HG03060 (cell line): ENCODE measurements at regions not wholly inside any gene's neighbourhood (a gene's known extent, or its start where the extent isn't known, plus 50 kb on each side); places are given as distances from the start of the nearest gene placed in this dataset.
"Not testable (repeated sequence)": the region's sequence is repeated elsewhere in the genome, so short reads cannot be mapped to it uniquely, and the experiment has no call there.

Source experiments
- ATAC-seq: cut with Tn5 transposase; IDR thresholded peaks from one replicate; pipeline ENCODE4 v1.9.1; 2021; ENCODE audit warnings: low read depth, moderate number of reproducible peaks; ENCODE audit not compliant: unreplicated experiment

DNA sequence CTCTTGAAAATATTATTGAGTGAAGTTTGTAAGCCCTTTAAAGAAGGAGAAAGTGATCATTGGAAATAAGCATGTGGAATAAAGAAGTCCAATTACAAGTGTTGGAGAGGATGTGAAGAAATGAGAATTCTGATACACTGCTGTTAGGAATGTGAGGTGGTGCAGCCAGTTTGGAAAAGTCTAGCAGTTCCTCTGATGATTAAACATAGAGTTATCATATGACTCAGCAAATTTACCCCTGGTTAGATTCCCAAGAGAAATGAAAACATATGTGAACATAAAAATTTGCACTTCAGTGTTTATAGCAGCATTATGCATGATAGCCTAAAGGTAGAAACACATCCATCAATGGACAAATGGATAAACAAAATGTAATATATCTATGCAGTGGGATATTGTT, 319.9 kb downstream of the AEBP2 start:
- ATAC-seq, result no peak

DNA sequence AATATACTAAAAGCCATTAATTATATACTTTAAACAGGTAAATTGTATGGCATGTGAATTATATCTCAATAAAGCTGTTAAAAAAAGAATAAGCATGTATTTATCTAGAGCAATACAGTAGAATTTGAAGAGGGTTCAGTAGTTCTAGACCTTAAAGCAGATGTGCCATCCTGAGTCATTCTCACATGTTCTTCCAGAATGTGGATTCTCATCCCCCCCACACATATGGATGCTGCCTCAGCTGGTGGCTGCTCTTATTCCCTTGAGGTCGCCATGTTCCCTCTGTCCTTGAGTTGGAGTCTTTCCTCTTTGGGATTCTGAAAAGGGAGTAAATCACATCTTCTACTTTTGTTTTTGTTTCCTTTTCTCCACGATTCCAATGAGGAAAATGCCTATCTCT, 321.3 kb downstream of the AEBP2 start:
- ATAC-seq, result no peak

DNA sequence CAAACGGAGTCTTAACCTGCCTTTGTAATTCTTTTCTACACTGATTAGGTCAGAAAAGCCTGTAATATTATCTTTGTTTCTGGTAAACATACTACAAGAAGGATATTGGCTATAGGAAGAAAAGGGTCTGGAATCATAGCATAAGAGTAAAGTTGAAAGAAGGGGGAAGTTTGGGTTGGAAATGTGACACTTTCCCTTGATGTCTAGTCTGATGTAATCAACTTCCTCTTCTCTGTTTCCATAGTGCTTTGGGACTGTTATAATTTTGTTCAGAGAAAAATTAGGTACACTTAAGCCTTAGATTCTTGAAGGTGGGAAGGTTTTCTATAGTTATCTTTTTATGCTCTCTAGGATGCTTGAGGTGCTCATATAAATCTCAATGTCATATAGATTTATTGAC, 322.2 kb downstream of the AEBP2 start:
- ATAC-seq, result no peak

DNA sequence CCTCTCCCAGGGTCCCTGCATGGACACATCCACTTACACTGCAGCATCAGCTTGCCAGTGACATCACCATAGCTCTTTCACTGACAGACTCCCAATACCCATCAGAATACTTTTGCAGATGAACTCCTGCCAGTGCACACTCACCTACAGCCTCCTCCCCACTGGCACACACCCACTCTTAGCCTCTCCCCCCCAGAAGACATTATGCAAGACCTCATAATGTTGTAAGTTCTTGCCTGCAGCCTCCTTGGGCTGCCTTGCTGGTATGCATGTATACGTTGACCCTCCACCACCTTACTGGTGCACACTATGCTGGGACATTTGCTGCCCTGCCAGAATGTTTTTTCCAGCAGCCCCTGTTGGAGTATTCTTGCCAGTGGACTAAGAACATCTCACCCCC, 324.2 kb downstream of the AEBP2 start:
- ATAC-seq, result no peak

DNA sequence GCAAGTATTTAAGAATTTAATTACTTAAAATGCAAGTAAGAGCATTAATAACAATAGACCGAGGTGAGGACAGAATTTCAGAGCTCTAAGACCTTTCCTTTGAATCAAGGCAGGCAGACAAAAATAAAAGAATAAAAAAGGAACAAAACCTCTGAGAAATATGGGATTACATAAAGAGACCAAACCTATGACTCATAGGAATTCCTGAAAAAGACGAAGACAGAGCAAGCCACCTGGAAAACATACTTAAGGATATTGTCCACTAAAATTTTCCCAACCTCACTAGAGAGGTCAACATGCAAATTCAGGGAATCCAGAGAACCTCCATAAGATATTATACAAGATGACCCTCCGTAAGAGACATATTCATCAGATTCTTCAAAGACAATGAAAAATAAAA, 325.1 kb downstream of the AEBP2 start:
- ATAC-seq, result no peak

DNA sequence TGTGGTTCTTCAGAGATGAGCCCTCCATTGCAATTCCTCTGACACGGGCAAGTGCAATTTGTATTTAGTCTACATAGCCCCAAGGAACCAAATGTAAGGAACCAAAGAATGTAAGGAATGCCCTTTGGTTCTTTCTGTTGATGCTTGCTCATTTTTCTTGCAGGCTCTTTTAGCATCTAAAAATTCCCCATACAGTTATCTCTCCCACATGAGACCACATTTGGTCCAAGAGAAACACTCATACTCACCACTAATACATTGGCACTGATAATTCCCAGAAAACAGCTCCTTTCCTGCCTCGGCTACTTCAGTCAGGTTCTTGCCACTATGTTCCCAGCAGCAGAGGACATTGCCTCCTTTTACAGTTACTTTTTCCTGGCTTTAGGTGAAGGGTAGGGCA, 332.6 kb downstream of the AEBP2 start:
- no peak for ATAC-seq

DNA sequence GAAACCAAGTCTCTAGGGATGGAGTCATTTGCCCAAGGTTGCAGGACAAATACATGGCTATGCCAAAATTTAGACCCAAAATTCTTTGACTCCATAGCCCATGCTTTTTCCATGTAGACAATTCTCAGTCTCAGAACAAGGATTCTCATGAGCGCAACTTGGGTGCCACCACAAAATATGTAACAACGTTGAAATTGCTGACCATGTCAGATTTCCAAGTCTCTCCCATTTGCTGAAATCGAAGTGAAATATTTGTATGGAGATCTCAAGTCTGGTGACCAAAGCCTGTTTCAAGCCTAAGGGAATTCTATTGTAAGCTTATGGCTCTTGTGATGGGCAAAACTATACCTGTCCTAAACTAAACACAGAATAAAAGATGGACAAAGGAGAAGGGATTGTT, 333.5 kb downstream of the AEBP2 start:
- no peak for ATAC-seq

DNA sequence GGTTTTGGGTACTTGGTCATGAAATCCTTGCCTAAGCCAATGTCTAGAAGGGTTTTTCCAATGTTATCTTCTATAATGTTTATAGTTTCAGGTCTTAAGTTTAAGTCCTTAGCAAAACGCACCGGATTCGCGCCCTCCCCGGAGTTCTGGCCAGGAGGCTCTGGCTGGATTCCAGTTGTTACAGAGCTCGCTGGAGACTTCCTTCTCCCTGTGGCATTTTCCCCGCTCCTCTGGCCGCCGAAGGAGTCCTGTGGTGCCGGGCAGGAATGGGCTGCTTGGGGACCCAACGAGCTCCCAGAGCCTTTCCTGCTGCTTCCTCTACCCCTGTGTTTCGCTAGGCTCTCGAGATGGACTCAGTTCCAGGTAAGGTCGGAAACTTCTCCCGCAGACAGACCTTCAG, 335.9 kb downstream of the AEBP2 start:
- ATAC-seq, result no peak

DNA sequence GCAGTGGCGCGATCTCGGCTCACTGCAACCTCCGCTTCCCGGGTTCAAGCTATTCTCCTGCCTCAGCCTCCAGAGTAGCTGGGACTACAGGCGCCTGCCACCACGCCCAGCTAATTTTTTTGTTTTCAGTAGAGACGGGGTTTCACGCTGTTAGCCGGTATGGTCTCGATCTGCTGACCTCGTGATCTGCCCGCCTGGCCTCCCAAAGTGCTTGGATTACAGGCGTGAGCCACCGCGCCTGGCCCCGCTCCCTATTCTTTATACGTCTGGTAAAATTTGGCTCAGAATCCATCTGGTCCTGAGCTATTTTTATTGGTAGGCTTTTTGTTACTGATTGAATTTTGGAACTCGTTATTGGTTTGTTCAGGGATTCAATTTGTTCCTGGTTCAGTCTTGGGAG, 336.7 kb downstream of the AEBP2 start:
- ATAC-seq, result not testable (repeated sequence)

DNA sequence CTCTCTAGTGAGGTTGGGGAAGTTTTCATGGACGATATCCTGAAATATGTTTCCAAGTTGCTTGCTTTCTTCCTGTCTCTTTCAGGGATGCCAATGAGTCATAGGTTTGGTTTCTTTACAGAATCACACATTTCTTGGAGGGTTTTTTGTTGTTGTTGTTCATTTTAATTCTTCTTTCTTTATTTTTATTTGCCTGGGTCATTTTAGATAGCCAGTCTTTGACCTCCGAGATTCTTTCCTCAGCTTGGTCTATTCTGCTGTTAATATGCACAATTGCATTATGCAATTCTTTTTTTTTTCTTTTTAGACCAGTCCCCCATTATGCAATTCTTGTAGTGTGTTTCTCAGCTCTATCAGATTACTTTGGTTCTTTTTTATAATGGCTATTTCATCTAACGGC, 338.9 kb downstream of the AEBP2 start:
- no peak for ATAC-seq

DNA sequence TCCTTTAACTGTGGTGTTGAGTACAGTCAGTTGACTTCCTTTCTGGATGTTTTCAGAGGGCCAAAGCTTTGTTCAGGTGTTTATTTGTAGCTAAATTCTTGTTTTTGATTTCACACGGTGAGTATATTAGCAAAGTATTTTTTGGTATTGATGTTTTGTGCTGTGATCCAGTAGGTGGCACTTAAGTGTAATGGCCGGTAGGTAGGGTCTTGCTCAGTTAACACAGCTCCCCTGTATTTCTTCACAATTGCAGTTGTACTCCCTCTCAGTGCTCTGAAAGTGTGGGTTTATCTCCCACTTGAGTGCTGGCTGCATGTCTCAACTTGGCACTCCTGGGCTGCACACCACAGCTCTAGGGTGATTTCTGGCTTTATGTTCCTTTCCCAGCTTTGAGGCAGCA, 339.5 kb downstream of the AEBP2 start:
- ATAC-seq, result no peak

DNA sequence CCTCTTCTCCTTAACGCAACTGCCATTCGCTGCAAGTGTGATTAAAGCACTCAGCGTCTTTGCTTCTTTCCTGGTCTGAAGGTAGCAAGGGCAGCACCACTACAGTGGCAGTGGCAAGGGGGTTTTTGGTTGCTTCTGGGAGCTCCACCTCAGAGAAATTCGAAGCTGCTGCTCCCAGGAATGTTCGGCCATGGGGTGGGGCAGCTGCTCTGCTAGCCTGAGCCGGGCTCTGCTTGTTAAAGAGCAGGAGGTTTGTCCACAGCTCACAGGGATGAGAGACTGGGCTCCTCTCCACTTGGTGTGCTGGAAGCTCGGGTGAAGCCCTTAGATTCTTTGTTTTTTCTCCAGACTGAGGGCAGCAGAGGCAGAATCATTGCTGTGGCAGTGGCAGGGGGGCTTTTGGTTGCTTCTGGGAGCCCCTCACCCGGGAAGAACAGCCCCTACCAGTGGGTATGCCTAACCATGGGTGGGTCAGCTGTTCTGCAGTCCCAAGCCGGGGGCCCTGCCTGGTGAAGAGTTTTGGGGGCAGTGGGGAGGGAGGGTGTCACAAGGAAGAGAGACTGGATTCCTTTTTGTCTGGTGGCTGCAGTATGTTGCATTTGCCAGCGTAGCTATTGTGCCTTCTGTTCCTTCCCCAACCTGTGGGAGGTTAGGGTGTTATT, 340.2 kb downstream of the AEBP2 start:
- ATAC-seq, result no peak

DNA sequence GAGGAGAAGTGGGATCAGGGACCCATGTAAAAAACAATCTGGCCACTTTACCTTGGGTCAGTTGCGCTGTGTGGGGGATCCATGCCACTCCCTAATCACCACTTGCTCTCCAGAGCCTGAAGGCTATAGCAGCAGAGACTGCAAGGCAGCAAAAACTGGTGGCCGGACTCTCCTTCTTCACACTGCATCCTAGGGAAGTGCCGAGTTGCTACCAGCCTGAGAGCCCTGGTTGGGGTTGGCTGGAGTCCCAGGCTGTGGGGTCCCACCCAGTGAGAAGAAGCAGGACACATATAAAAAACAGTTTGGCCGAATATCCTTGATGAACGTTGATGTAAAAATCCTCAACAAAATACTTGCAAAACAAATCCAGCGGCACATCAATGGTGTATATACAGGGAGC, 341.2 kb downstream of the AEBP2 start:
- no peak for ATAC-seq

DNA sequence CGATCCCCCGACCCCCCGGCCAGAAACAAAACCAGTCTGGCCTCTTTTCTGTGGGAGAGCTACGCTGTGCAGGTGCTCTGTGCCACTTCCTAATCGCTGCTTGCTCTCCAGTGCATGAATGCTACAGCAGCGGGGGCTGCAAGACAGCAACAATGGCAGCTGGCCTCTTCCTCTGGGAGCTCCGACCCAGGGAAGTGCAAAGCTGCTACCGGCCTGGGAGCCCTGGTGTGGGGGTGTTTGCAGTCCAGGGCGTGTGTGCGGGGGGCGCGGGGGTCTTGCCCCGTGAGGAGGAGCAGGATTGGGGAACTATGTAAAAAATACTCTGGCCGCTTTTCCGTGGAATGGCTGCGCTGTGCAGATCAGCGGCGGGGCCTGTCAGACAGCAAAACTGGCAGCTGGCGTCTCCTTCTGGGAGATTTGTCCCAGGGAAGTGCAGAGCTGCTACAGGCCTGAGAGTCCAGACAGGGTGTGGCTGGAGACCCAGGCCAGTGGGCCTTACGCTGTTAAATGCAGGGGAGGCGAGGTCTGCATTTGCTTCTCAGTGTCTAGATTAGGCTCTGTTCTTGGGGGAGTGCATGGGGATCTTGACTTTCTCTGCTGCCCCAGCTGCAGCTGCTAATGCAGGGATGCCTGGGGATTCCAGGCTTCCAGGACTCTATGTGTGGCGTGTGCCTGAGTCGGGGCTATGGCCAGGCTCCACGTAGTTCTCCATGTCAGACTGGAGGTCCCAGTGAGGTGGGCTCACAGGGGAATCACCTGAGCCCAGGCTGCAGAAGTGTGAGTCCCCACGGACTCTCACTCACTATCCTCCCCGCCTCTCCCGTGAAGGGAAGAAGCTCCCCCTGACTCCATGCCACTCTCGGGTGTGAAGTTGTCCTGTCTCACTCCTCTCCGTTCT, 344.5 kb downstream of the AEBP2 start:
- ATAC-seq, result no peak

DNA sequence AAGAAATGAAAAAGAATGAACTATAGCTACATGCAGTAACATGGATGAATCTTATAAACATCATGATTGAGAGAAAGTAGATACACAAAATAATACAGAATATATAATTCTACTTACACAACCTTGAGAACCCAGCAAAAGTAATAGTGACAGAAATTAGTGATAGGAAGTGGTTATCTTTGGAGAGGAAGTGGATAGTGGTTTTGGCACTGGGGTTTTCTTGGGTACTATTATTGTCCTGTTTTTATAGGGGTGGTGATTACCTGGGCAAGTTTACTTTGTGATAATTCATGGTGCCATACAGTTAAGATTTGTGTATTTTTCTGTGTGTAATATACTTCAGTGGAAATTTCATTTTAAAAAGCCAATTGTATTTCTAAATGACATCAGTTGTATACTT, 352.7 kb downstream of the AEBP2 start:
- no peak for ATAC-seq

DNA sequence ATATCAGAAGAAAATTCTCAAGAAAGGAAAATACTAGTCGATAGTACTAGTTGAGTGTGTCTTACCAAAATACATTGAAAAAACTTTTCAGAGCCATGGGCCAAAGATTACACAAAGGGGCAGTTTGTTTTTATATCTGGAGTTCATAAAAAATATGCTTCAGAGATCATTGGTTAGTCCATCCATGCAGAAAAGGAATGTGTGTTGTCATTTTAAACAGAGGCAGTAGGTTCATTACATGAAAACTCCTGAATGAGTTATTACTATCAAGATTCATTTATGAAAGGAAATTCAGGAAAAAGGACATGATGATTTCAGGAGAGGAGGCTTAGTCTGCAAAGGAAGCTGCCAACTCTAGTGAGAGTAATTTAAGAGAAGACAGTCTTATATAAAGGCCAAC, 354.8 kb downstream of the AEBP2 start:
- no peak for ATAC-seq

DNA sequence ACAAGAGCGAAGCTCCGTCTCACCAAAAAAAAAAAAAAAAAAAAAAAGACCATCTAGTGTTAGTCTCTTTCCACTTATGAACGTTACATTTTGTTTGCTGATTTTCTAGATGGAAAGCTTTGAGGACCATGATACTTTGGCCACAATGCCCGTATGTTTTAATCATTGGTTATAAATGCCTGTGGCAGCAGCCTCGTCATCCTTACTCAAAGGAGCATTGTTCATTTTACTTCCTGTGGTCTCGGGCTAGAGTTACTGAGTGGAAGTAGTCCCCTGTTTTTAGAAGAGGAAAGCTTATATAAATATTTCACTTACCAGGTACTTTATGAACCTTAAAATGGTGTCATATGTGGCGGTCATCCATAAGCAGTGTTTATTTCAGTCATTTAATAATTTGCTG, 359.9 kb downstream of the AEBP2 start:
- no peak for ATAC-seq

DNA sequence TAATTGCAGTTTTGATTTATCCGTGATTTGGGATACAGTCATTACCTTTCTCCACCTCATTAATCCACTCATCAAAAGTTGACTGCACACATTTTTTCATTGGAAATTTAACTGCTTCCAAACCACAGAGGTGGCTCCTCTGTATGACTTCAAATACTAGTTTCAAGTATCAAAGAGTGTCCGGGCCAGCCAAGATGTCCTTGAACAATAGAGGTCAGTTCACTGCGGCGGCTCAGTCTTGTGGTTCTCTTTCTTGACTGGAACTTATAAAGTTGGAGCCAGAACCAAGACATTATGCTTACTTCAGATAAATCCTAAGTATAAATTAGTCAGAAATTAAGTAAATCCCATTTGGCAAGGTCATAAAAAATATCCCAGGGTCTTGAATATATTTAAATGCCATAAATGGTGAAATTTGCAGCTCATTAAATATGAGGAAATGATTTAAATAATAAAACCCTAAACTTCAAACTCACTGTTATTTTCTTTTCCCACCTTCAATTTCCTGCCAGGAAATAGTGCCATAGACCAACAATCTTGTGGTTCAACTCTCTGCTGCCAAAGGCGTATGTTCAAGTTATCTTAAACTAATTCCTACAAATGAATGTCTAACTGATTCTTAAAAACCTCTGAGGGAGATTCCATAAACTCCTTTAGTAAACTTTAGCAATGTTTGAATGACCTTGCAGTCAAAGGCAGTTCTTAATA, 360.8 kb downstream of the AEBP2 start:
- no peak for ATAC-seq

DNA sequence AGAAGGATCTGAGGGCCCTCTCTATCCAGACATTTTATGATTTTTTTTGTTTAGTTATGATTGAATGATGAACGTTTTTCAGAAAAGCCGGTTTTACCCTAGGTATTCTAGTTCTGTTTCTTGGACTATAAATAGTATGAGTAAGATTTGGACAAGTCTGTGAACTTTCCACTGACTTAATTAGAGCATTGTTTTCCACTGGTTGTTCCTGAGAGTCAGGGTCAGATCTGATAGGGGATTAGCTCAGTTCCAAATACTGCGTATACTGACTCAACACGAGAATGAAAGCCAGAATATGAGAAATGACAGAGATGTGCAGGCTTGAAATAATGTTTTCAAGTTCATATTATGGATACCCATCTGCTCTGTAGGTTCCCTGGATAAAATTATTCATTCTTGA, 361.6 kb downstream of the AEBP2 start:
- no peak for ATAC-seq

DNA sequence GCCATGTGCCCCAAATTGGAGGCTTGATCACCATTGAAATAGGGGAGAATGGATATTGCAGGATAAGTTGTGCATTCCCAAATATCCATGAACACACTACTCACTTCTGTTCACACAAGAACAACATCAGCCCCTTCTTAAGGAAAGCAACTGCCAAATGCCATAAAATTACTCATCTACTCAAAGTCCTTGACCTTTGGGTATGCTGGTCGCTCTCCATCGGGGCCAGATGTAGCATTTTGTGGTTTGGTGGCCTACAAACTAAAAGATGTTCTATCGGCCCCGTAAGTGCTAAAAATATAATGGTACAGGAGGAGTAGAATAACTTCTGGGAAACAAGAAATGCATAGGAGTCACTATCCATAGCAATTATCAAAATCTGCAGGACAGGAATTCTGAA, 362.6 kb downstream of the AEBP2 start:
- ATAC-seq, result no peak

DNA sequence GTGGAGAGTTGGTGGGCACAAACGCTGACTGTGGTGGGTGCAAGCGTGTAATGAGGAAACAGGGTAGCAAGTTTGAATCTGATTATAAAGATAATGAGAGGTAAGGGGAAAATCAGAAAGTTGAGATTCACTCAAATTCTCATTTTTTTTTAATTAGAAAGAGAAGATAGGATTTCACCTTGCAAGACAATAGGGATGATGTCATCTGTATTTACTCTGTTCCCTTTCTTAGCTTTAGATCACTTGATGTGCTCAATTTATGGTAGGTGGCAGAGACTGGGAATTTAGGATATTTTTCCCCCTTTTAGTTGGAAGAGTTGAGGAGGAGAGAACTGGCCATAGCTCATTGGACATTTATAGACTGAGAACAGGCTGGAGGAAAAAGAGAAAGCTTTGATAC, 363.6 kb downstream of the AEBP2 start:
- no peak for ATAC-seq

DNA sequence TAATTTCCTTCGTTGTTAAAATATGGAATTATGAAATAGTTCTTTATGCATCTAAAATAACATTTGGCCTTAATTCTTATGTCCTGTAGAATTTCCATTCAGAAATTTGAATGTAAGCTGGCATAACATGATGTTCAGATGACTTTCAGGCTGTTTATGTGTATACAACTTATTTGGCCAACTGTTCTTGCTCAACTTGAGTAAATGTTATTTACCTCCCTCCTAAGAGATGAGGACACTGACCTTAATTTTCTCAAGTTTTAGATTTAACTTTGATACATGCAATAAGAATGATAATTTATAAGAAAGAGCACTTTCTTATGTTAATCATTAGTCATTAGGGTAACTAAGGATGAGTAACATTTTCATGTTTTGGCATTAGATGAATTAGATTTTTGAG, 365.4 kb downstream of the AEBP2 start:
- ATAC-seq, result no peak
